ENCODE measurements at regions not wholly inside any gene's neighbourhood (a gene's known extent, or its start where the extent isn't known, plus 50 kb on each side); places are given as distances from the start of the nearest gene placed in this dataset.

- Histone ChIP-seq H3K4me2 (ENCODE audit: insufficient read depth, low read length) (no peak overlapping the region), H3K27me3 (ENCODE audit: control insufficient read depth in 2 of 2, insufficient read depth in 2 of 2, low read length in 2 of 2) (no peaks in the 10 kb centered on the region), H3K27ac (ENCODE audit: insufficient read depth, low read depth, low read length) (no peak overlapping the region), H3K9ac (replicated peaks; ENCODE audit: extremely low read depth, insufficient read depth, low read length) (no peak overlapping the region), H4K20me1 (replicated peaks; ENCODE audit: control insufficient read depth, extremely low read depth, insufficient read depth, low read length) (no peaks in the 10 kb centered on the region), H2AFZ (ENCODE audit: low read depth, low read length) (no peak overlapping the region), H3K36me3 (ENCODE audit: control insufficient read depth in 2 of 2, extremely low read depth in 1 of 2, insufficient read depth in 2 of 2, low read length in 2 of 2) (no peaks in the 10 kb centered on the region), H3K79me2 (ENCODE audit: control insufficient read depth, insufficient read depth, low read length) (no peaks in the 10 kb centered on the region), H3K4me3 (replicated peaks in 1 of 3; ENCODE audit: insufficient read depth in 1 of 3, low read depth in 1 of 3, low read length in 3 of 3) (no peak overlapping the region), H3K9me3 (replicated peaks; ENCODE audit: control insufficient read depth, insufficient read depth, low read length) (no peaks in the 10 kb centered on the region), H3K9me1 (replicated peaks; ENCODE audit: control insufficient read depth, extremely low read depth, insufficient read depth, low read length) (no peaks in the 10 kb centered on the region), H3K4me1 (ENCODE audit: control insufficient read depth, extremely low read depth, insufficient read depth, low read length) (no peaks in the 10 kb centered on the region)
- intact Hi-C loops (cut with micrococcal nuclease) = no loop called here
- POLR2A ChIA-PET = no interaction called here
- DNase-seq (ENCODE audit: low read depth, low spot score) (no peak), FAIRE-seq (no peak)
- CTCF ChIA-PET = no interaction called here
- BruUV-seq (replicated peaks) = no TSS peak
- TF ChIP-seq POLR2AphosphoS5 (IDR thresholded peaks at IDR 0.05; ENCODE audit: insufficient read depth, low read depth, low read length) (no peak), EZH2 (IDR thresholded peaks at IDR 0.05; ENCODE audit: borderline replicate concordance, low read depth, low read length, severe bottlenecking) (no peak), POLR2A (IDR thresholded peaks at IDR 0.05; ENCODE audit: low read depth, low read length) (no peak), GATA2 (IDR thresholded peaks at IDR 0.05; ENCODE audit: insufficient read depth, insufficient read length, low read depth, low read length) (no peak), FOS (IDR thresholded peaks at IDR 0.05; ENCODE audit: borderline replicate concordance, insufficient read depth, low read length) (no peak), JUN (IDR thresholded peaks at IDR 0.05; ENCODE audit: borderline replicate concordance, insufficient read depth, insufficient read length, low read depth) (no peak), MYC (IDR thresholded peaks at IDR 0.05; ENCODE audit: low read depth, low read length) (no peak), MAX (IDR thresholded peaks at IDR 0.05; ENCODE audit: insufficient read depth, insufficient read length) (no peak)
- TF ChIP-seq, protein P1, sequence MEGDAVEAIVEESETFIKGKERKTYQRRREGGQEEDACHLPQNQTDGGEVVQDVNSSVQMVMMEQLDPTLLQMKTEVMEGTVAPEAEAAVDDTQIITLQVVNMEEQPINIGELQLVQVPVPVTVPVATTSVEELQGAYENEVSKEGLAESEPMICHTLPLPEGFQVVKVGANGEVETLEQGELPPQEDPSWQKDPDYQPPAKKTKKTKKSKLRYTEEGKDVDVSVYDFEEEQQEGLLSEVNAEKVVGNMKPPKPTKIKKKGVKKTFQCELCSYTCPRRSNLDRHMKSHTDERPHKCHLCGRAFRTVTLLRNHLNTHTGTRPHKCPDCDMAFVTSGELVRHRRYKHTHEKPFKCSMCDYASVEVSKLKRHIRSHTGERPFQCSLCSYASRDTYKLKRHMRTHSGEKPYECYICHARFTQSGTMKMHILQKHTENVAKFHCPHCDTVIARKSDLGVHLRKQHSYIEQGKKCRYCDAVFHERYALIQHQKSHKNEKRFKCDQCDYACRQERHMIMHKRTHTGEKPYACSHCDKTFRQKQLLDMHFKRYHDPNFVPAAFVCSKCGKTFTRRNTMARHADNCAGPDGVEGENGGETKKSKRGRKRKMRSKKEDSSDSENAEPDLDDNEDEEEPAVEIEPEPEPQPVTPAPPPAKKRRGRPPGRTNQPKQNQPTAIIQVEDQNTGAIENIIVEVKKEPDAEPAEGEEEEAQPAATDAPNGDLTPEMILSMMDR (IDR thresholded peaks at IDR 0.05; ENCODE audit: extremely low read depth in 1 of 2, insufficient read depth in 1 of 2, low read depth in 1 of 2, low read length in 2 of 2) = no peak
- dilution Hi-C loops (cut with MboI; ENCODE audit: extremely low pct_ligation_motif_present, low sequenced_read_pairs) = no loop called here
These were observed 142.7 kb upstream of the SEL1L start for GRCh38 chr14:81676395-81676794.
